Iris pigment epithelial cell (primary cell): ENCODE measurements at regions not wholly inside any gene's neighbourhood (a gene's known extent, or its start where the extent isn't known, plus 50 kb on each side); places are given as distances from the start of the nearest gene placed in this dataset.

Source experiments
- DNase-seq: peaks from one replicate; pipeline ENCODE4 v3.0.0-alpha.2; 2011; ENCODE audit warnings: low read depth

- no peak for DNase-seq
Observed at GRCh38 chr6:105494688-105495087, 91.8 kb upstream of the PREP start.

GRCh38 chr6:105493736-105494135, 90.9 kb upstream of the PREP start:
- DNase-seq, result no peak

- no peak for DNase-seq
Observed at GRCh38 chr6:105492706-105493673, 90.1 kb upstream of the PREP start.

GRCh38 chr6:105489216-105489530, 86.3 kb upstream of the PREP start:
- DNase-seq, result peak; percentile 21

GRCh38 chr6:105488516-105489215, 85.8 kb upstream of the PREP start:
- DNase-seq, result no peak

GRCh38 chr6:105487040-105487790, 84.3 kb upstream of the PREP start:
- no peak for DNase-seq

- DNase-seq, result no peak
Observed at GRCh38 chr6:105485456-105485855, 82.6 kb upstream of the PREP start.

GRCh38 chr6:105484238-105485161, 81.6 kb upstream of the PREP start:
- DNase-seq, result peak; percentile 44

GRCh38 chr6:105483492-105483891, 80.6 kb upstream of the PREP start:
- DNase-seq, result peak; percentile 57

- no peak for DNase-seq
Observed at GRCh38 chr6:105482921-105483320, 80.0 kb upstream of the PREP start.

GRCh38 chr6:105482227-105482844, 79.5 kb upstream of the PREP start:
- DNase-seq, result peak; percentile 19

- DNase-seq, result no peak
Observed at GRCh38 chr6:105476978-105477377, 74.1 kb upstream of the PREP start.

- DNase-seq, result no peak
Observed at GRCh38 chr6:105474234-105474633, 71.4 kb upstream of the PREP start.

GRCh38 chr6:105469946-105470345, 67.1 kb upstream of the PREP start:
- DNase-seq, result no peak

- DNase-seq, result no peak
Observed at GRCh38 chr6:105468850-105469249, 66.0 kb upstream of the PREP start.

- DNase-seq, result no peak
Observed at GRCh38 chr6:105460860-105461259, 58.0 kb upstream of the PREP start.

GRCh38 chr6:105459864-105460263, 57.0 kb upstream of the PREP start:
- DNase-seq, result peak; percentile 61

GRCh38 chr6:105459049-105459448, 56.2 kb upstream of the PREP start:
- DNase-seq, result peak; percentile 9

- DNase-seq, result no peak
Observed at GRCh38 chr6:105458551-105458950, 55.7 kb upstream of the PREP start.

GRCh38 chr6:105458084-105458483, 55.2 kb upstream of the PREP start:
- no peak for DNase-seq

GRCh38 chr6:105453968-105454367, 51.1 kb upstream of the PREP start:
- no peak for DNase-seq
